ENCODE measurements at regions not wholly inside any gene's neighbourhood (a gene's known extent, or its start where the extent isn't known, plus 50 kb on each side); places are given as distances from the start of the nearest gene placed in this dataset.
"Not testable (repeated sequence)": the region's sequence is repeated elsewhere in the genome, so short reads cannot be mapped to it uniquely, and the experiment has no call there.

DNA sequence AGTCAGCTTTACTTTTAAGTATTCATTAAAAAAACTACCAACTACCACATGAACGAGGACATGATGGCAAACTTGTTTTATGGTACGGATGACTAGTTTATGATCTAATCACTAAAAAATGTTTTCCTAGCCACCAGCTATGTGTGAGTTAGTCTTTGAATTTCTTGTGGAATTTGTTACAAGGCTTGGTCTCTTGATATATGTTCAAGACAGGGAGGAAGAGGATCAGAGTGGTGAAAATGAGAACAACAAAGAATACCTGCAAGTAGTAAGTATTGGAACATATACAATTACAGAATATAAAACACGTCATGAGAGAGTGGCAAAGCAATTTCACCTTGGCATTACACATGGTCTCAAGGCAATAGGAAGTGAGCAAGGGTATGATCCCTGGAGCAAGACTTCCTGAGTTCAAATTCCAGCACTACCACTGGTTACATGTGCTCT, 548.6 kb upstream of the TLE4 start:
- DNase-seq (ENCODE audit: low spot score) = peak; percentile 96

GRCh38 chr9:79026316-79026715, 545.4 kb upstream of the TLE4 start:
- peak; percentile 50 for DNase-seq (ENCODE audit: low spot score)

DNA sequence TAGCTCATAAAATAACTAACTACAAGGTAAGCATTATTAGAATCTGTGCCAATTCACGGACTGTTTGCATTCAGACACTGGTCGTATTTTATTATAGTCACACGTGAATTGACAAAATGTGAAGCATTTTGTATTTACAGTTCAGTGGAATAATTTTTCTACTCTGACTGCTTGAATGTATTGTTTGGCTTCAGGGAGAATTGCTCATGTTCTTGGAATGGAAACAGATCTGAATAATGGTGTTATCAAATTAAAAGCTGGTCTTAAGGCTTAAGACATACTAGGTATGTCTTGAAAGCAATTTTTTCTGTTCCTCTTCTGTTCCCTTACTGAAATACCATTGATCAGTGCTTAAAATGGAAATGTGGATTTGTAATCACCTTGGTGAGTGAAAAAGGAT, 543.7 kb upstream of the TLE4 start:
- peak; percentile 30 for DNase-seq (ENCODE audit: low spot score)

DNA sequence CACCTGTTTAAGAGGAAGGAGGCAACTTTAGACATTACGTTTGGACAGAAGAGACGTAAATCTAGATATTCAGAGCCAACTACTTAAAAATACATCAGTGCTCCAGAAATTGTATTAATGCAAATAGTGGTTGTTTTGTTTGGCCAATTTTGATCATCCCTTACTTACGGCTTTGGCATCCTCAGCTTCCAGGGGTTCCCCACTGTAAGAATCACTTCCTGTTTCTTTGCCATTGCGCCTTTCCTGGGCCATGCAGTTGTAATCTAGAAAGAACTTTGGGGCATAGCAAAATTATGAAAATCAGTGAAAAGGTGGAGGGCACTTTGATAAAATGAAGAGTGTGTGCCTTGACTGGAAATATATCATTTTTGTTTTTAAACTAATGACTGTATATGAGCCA, 537.2 kb upstream of the TLE4 start:
- no peak for DNase-seq (ENCODE audit: low spot score)

DNA sequence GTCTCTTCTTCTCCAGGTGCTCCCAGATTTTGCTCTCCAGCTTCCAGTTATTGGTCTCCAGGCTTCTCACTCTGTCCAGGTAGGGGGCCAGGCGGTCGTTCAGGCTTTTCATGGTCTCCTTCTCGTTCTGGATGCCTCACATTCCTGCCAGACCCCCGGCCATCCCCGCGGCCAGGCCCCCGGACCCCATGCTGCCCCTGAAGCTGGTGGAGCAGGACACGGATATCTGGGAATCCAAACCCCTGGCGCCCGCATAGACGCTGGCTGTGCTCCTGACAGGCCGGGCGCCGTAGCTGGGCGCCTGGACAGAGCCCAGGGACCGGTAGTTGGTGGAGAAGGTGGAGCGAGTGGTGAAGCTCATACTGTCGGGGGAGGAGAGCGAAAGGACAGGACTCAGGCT, 534.4 kb upstream of the TLE4 start:
- no peak for DNase-seq (ENCODE audit: low spot score)

GRCh38 chr9:79040671-79041070, 531.1 kb upstream of the TLE4 start:
- DNase-seq (ENCODE audit: low spot score) = no peak

- DNase-seq (ENCODE audit: low spot score) = no peak
Observed at GRCh38 chr9:79041266-79041665, 530.5 kb upstream of the TLE4 start.

DNA sequence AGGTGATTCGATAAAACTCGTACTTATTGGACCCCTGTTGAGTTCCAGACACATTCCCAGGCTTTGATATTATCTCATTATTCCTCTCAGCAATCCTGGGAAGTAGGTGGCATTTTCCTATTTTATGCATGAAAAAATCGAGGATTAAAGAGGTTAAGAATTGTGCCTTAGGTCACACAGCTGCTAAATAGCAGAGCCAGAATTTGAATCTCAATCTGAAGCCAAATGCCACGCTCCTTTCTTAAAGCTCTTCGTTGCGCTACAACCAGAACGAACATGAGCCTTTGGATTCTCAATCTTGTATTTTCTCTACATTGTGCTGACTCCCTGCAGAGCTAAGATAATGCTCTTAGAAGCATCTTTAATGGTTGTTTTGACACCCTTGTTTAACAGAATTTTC, 527.8 kb upstream of the TLE4 start:
- no peak for DNase-seq (ENCODE audit: low spot score)

GRCh38 chr9:79046401-79046800, 525.4 kb upstream of the TLE4 start:
- no peak for DNase-seq (ENCODE audit: low spot score)

- peak; percentile 32 for DNase-seq (ENCODE audit: low spot score)
Observed at GRCh38 chr9:79049371-79049770, 522.4 kb upstream of the TLE4 start.

GRCh38 chr9:79053598-79053997, 518.2 kb upstream of the TLE4 start:
- DNase-seq (ENCODE audit: low spot score) = peak; percentile 2

DNA sequence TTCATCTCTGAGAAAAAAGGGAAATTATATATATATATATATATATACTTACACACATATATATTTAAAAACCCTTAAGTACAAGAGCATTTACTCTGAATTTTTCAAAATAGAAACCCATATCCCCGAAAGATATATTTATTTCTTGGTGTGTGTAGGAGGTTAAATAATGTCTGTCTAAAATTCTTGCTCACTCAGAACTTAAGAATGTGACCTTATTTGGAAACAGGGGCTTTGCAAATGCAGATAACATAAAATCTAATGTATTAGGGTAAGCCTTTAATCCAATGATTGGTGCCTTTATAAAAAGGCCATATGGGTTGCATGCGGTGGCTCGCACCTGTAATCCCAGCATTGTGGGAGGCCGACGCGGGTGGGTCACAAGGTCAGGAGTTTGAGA, 517.3 kb upstream of the TLE4 start:
- DNase-seq (ENCODE audit: low spot score) = no peak

GRCh38 chr9:79056041-79056440, 515.7 kb upstream of the TLE4 start:
- no peak for DNase-seq (ENCODE audit: low spot score)

DNA sequence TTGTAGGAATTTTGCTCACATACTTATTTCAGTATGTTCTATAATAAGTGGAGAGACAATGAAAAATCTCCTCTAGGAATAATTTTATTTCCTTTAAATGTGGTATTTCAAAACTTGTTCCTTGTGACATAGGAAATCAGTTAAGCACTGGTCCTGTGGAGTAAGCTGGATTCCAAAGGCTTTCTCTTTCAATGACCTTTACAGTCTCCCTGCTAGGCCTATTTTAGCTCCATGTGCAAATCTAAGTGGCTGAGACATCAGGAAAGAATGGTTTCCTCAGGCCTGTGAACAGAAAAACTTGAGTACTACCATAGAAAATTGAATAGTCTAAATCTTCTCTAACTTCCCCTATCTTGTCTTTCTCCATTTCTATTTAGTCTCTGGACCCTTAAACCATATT, 514.2 kb upstream of the TLE4 start:
- no peak for DNase-seq (ENCODE audit: low spot score)

DNA sequence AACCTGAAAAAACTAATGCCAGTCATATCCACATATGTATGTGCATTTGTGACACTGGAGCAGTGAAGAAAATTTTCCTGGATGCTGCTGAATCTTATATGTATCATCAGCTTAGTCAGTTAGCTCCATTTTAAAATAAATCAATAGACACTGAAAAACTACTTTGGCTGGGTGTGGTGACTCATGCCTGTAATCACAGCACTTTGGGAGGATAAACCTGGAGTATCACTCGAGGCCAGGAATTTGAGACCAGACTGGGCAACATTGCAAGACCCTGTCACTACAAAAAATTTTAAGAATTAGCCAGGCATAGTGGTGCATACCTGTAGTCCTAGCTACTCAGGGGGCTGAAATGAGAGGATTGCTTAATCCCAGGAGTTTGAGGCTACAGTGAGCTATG, 511.0 kb upstream of the TLE4 start:
- peak; percentile 16 for DNase-seq (ENCODE audit: low spot score)

DNA sequence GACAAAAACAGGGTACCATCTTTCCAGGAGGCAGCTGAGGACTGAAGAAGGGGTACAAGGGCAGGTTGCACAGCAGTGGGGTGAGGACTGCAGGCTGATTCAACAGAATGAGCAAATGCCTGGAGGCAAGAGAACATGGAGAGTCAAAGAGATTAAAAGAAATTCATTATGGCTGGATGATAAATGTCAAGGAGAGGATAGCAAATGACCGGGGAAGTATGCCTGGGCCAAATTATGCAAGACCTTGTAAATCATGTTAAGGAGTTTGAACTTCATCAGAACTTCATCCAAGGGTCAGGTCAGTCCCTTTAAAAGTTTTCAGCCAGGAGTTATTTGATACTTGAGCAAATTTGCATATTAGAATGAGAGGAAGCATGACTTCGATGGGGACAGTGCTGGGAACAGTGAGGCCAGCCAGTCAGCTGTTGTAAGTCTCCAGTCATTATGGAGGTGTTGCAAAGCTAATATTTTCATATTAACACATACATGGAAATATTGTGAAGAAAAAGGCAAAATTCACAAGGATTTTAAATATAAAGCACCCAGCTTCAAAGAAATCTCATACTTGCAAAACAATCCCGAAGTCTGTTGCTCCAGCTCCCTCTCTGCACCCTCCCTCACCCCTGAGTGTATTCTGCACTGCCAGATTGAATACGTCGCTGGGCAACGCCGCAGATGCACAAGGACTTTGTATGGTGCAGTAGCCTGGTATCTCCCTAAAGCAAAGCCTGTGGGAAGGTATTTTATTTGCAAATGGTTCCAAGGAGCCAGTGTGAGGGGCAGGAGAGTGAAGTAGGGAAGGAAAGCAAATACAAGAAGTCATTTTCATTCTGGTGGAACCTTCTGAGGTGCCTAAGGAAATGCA, 509.8 kb upstream of the TLE4 start:
- DNase-seq (ENCODE audit: low spot score) = no peak

DNA sequence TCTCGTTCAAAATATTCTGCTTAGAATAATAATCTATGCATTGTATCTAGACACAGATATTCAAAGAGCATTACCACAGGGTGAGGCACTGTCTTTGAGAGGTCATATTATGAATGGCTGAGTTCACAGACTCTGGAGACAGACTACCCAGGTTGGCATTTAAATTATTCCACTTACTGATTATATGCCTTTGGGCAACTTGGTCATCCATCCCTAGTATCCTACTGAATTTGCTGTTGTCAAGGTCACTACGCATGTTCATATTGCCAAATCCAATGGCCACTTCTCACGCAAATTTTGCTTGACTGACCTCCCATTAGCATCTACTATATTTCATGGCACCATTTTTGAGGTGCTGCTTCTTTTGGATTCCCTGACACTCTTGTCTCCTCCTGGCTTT, 498.6 kb upstream of the TLE4 start:
- DNase-seq (ENCODE audit: low spot score) = no peak

- DNase-seq (ENCODE audit: low spot score) = peak; percentile 25
Observed at GRCh38 chr9:79080536-79080935, 491.2 kb upstream of the TLE4 start.

DNA sequence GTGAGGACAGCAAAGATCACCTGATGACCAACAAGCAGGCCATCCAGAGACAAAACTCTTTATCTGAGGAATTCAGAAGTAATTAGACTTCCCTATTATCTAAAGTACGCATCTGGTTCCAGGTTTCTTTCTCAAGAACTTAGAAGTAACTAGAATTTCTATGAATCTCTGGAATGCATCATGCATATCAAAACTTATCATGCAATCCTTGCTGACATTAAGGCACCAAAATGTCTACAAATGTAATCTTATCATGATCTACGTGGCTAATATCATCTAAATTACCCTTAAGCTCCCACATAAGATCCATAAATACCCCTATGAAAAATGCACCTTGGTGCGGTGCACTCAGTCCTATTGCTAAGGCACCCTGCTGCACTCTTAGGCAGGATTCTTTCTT, 488.1 kb upstream of the TLE4 start:
- no peak for DNase-seq (ENCODE audit: low spot score)

- no peak for DNase-seq (ENCODE audit: low spot score)
Observed at GRCh38 chr9:79087133-79087532, 484.6 kb upstream of the TLE4 start.

DNA sequence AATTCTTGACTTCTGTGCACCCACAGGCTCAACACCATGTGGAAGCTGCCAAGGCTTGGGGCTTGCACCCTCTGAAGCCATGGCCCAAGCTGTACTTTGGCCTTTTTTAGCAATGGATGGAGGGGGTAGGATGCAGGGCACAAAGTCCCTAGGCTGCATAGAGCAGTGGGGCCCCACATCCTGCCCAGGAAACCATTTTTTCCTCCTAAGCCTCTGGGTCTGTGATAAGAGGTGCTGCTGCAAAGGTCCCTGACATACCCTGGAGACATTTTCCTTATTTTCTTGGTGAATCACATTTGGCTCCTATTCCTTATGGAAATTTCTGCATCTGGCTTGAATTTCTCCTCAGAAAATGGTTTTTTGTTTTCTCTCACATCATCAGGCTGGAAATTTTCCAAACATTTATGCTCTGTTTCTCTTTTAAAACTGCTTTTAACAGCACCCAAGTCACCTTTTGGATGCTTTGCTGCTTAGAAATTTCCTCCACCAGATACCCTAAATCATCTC, 482.7 kb upstream of the TLE4 start:
- no peak for DNase-seq (ENCODE audit: low spot score)

- DNase-seq (ENCODE audit: low spot score) = not testable (repeated sequence)
Observed at GRCh38 chr9:79089851-79090250, 481.9 kb upstream of the TLE4 start.

- not testable (repeated sequence) for DNase-seq (ENCODE audit: low spot score)
Observed at GRCh38 chr9:79103257-79103656, 468.5 kb upstream of the TLE4 start.

GRCh38 chr9:79104216-79104615, 467.5 kb upstream of the TLE4 start:
- no peak for DNase-seq (ENCODE audit: low spot score)
